IMR-90 (cell line): ENCODE measurements at regions not wholly inside any gene's neighbourhood (a gene's known extent, or its start where the extent isn't known, plus 50 kb on each side); places are given as distances from the start of the nearest gene placed in this dataset.

Experiments used
- CTCF ChIP-seq: conservative IDR thresholded peaks from 2 replicates; pipeline ENCODE4 v1.5.1; 2012; ENCODE audit warnings: mild to moderate bottlenecking, low read depth, low read length, improper control_type of control experiment
- FOS ChIP-seq: fragments of 150-350 bp; IDR thresholded peaks from 2 replicates; pipeline ENCODE4 v1.6.1; 2016; ENCODE audit warnings: low read depth, low read length
- POLR2A ChIP-seq: IDR thresholded peaks from 2 replicates; pipeline ENCODE4 v1.6.1; 2012; ENCODE audit warnings: mild to moderate bottlenecking, low read depth, low read length
- RAD21 ChIP-seq: IDR thresholded peaks from 2 replicates; pipeline ENCODE4 v1.6.1; 2012; ENCODE audit warnings: low read length, improper control_type of control experiment
- SMC3 ChIP-seq: fragments of 150-350 bp; IDR thresholded peaks from 2 replicates; pipeline ENCODE4 v1.6.1; 2016; ENCODE audit warnings: low read depth, mild to moderate bottlenecking, antibody characterized with exemption, low read length, moderate library complexity

DNA sequence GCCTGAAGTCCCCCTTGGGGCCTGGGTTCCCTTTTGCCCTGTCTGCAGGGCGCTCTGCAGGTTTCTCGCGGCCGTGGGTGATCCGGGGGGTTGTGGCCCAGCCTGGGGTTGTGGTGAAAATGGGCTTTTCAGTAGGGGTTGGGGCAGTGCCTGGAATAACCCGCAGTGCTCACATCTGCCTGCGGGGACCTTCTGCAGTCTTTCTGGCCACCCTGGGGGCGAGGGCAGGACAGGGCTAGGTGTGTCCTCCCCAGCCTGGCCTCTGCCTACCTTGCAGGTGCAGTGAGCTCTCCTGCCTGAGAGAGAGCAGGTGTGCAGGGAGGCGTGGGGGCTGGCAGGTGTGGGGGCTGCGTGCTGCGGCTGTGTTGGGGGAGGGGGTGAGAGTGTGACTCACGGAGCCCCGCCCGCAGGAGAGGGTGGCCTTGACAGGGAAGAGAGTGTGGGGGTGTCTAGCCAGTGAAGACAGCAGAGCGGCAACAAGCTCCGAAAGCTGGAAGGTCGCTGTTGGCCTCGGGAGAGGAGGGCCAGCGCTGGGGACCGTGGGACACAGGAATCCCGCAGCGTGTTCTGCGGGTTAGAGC lies 131.4 kb downstream of the MRPL36 start:
- TF ChIP-seq POLR2A, result no peak
- TF ChIP-seq CTCF, result no peak
- no peak for TF ChIP-seq RAD21
- TF ChIP-seq SMC3, result no peak
- no peak for TF ChIP-seq FOS
